ENCODE measurements at regions not wholly inside any gene's neighbourhood (a gene's known extent, or its start where the extent isn't known, plus 50 kb on each side); places are given as distances from the start of the nearest gene placed in this dataset.

DNA sequence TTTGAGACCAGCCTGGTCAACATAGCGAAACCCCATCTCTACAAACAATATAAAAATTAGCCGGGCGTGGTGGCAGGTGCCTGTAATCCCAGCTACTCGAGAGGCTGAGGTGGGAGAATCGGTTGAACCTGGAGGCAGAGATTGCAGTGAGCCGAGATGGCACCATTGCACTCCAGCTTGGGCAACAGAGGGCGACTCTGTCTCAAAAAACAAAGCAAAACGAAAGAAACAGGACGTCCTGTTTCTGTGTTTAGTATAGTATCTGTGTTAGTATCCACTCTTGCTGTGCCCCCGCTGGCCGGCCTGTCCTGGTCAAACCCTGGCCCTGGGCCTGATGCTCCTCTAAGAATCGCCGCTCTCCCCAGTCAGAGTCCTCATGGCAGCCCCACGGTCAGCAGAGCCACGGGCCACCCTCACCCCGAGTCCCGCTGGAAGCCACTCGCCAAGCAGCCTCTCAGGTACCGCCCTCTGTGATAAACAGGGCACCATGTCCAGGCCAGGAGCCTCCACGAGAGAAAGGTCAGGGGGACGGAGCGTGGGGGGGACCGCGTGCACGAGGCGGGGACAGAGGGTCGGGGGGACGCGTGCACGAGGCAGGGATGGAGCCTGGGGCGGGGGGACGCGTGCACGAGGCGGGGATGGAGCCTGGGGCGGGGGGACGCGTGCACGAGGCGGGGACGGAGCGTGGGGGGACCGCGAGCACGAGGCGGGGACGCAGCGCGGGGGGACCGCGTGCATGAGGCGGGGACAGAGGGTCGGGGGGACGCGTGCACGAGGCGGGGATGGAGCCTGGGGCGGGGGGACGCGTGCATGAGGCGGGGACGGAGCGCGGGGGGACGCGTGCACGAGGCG is 384.5 kb downstream of the SMOC2 start:
- no peak for TF ChIP-seq TARDBP (IDR thresholded peaks at IDR 0.05)
- TF ChIP-seq SUZ12 (IDR thresholded peaks at IDR 0.05): no peak
- no peak for TF ChIP-seq BHLHE40 (IDR thresholded peaks at IDR 0.05; ENCODE audit: borderline replicate concordance)
- TF ChIP-seq SP1 (IDR thresholded peaks at IDR 0.05): no peak
- TF ChIP-seq, protein P1, sequence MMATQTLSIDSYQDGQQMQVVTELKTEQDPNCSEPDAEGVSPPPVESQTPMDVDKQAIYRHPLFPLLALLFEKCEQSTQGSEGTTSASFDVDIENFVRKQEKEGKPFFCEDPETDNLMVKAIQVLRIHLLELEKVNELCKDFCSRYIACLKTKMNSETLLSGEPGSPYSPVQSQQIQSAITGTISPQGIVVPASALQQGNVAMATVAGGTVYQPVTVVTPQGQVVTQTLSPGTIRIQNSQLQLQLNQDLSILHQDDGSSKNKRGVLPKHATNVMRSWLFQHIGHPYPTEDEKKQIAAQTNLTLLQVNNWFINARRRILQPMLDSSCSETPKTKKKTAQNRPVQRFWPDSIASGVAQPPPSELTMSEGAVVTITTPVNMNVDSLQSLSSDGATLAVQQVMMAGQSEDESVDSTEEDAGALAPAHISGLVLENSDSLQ (IDR thresholded peaks at IDR 0.05): no peak
- TF ChIP-seq L3MBTL2 (conservative IDR thresholded peaks at IDR 0.05): no peak
- TF ChIP-seq FOXA1 (IDR thresholded peaks at IDR 0.05): no peak
- no peak for TF ChIP-seq ZNF384 (IDR thresholded peaks at IDR 0.05)
- no peak for TF ChIP-seq FOXK2 (IDR thresholded peaks at IDR 0.05)
- no peak for TF ChIP-seq NFRKB (IDR thresholded peaks at IDR 0.05)
- no peak for TF ChIP-seq FOXM1 (IDR thresholded peaks at IDR 0.05; ENCODE audit: borderline replicate concordance)
- no peak for TF ChIP-seq ARNT (IDR thresholded peaks at IDR 0.05)
- no peak for TF ChIP-seq ELF4 (IDR thresholded peaks at IDR 0.05)
